Cardiac fibroblast (primary cell): ENCODE measurements at regions not wholly inside any gene's neighbourhood (a gene's known extent, or its start where the extent isn't known, plus 50 kb on each side); places are given as distances from the start of the nearest gene placed in this dataset.

ENCODE experiments used
- DNase-seq, 2 donors: peaks; one replicate each; pipeline versions ENCODE4 v3.0.0 to v3.0.0-alpha.2; 2010; ENCODE audit warnings: low read depth in 2 of 2
- H3K4me3 ChIP-seq, 2 donors: replicated peaks in 1 of 2; 1 replicate in 1 of 2; 2 replicates in 1 of 2; pipeline ENCODE4 v1.5.1; 2011; ENCODE audit warnings: low read depth in 2 of 2, low read length in 2 of 2, mild to moderate bottlenecking in 2 of 2, moderate library complexity in 1 of 2
- TF ChIP-seq, protein P1 (sequence below): IDR thresholded peaks from one replicate; pipeline ENCODE4 v1.5.1; 2011; ENCODE audit warnings: low read depth, mild to moderate bottlenecking, low read length, inconsistent platforms

DNA sequence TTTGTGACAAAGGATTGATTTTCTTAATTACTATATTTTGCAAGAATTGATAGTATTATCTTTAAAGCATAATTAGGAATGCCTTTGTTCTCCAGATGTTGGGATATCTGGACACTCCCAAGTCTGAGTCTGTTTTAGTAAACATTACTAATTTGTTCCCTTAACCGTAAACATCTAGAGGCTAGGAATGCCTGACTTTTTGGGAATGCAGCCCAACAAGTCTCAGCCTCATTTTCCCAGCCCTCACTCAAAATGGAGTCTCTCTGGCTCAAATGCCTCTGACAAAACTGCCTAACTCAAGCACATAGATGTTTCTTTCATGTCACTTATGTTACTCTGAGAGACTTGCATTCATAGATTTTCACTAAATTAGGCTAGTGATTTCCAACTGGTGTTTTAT, 297.0 kb upstream of the CLNK start:
- TF ChIP-seq, protein P1, sequence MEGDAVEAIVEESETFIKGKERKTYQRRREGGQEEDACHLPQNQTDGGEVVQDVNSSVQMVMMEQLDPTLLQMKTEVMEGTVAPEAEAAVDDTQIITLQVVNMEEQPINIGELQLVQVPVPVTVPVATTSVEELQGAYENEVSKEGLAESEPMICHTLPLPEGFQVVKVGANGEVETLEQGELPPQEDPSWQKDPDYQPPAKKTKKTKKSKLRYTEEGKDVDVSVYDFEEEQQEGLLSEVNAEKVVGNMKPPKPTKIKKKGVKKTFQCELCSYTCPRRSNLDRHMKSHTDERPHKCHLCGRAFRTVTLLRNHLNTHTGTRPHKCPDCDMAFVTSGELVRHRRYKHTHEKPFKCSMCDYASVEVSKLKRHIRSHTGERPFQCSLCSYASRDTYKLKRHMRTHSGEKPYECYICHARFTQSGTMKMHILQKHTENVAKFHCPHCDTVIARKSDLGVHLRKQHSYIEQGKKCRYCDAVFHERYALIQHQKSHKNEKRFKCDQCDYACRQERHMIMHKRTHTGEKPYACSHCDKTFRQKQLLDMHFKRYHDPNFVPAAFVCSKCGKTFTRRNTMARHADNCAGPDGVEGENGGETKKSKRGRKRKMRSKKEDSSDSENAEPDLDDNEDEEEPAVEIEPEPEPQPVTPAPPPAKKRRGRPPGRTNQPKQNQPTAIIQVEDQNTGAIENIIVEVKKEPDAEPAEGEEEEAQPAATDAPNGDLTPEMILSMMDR: no peak
- no peak for DNase-seq
- no peak overlapping the region for H3K4me3 ChIP-seq

DNA sequence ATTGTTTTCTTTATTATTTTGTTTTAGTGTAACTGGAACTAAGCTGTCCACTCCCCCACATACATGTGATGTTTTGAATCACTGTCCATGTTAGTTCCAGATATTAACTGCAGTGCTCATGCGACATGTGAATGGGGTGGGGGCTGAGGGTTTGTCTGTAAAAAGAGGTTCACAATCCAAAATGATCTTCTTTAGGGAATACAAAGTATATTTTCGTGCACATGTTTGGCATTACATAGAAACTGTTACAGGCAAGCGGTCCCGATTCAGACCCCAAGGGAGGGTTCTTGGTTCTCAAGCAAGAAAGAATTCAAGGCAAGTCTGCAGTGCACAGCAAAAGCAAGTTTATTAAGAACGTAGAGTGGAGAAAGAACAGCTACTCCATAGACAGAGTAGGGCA, 296.5 kb upstream of the CLNK start:
- TF ChIP-seq, protein P1: no peak
- no peak overlapping the region for H3K4me3 ChIP-seq
- no peak for DNase-seq

DNA sequence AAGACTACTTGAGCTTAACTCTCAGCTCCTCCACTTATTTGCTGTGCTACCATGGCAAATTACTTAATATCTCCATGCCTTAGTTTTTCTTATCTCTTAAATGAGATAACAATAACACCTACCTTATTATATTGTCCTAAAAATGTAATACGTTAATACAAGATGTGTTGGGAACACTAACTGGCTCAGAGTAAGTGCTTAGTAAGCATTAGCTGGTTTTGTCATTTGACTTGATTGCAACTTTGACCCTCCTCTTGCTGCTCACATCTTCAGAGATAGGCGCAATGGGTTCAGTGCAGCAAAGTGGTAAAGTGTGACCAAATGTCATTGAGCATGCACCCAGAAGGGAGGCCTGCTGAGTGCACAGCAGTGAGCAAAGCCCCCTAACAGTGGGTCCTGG, 294.5 kb upstream of the CLNK start:
- TF ChIP-seq, protein P1: no peak
- DNase-seq: no peak
- no peak overlapping the region for H3K4me3 ChIP-seq

DNA sequence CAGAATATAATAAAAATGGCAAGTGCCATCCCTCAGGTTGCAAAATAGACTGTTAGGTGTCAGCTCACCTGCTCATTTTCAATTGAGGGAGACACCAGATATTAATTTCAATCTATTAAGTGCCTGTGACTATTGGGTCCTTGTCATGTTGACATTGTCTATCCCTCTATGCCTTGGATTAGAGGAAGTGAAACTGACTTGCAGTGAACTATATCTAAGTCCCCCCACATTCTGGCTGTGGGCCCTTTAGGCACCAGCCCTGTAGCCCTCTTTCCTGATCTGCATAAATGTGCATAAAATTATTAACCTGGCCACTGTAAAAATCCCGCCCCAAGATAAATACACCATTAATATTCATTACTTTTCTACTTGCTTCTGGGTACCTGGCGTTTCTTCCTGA, 293.0 kb upstream of the CLNK start:
- H3K4me3 ChIP-seq: no peak overlapping the region
- DNase-seq: no peak
- TF ChIP-seq, protein P1: no peak

DNA sequence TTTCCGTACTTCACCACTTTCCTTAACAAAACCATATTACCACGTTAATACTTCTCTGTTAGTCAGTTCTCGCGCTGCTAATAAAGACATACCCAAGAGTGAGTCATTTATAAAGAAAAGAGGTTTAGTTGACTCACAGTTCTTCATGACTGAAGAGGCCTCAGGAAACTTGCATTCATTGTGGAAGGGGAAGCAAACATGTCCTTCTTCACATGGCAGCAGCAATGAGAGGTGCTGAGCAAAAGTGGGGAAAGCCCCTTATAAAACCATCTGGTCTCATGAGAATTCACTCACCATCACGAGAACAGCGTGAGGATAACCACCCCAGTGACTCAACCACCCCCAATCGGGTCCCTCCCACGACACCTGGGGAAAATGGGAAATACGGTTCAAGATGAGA, 289.8 kb upstream of the CLNK start:
- H3K4me3 ChIP-seq: no peak overlapping the region
- TF ChIP-seq, protein P1: no peak
- DNase-seq: peak in 1 of 2 donors; percentile 3

DNA sequence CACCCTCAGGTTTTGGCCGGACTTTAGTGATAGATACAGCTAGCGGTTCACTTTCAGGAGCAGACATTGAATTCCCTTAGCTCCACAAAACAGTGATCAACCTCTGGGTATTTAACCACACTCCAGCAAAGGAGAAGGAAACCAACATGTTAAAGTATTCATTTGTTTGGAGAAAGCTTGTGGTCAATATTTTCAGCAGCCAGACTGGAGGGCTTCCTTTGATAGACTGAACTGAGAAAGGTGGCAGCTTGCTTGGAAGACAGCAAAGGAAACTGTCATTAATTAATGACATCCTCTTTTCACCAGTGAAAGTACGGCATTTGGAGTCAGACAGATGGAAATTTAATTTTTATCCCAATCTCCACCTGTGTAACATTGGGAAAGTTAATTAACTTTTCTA, 289.1 kb upstream of the CLNK start:
- no peak for DNase-seq
- TF ChIP-seq, protein P1: no peak
- no peak overlapping the region for H3K4me3 ChIP-seq

DNA sequence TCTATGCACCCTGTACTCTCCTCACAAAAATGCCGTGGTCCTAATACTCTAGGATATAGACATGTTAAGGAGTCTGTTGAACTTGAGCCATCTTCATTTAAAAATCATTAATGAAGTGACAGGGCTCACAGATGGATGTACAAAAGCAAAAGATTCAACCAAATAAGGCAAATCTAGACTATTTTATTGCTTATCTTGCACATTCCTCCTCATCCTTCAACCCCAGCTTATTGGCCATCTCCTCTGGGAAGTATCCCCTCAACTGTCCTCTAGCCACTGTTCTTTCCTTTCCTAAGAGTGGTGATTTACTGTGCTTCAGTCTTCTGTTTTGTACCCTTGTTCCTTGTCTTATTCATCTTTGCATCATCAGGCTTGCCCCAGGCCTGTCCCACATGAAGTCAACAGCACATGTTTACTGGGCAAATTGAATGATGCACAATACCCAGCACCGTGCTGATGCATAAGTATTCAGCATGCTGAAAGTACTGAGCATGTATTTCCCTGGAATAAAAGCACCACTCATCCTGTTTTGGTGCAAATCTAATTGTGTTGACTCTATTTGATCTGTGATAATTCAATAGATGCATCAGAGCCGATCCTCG, 287.3 kb upstream of the CLNK start:
- no peak overlapping the region for H3K4me3 ChIP-seq
- TF ChIP-seq, protein P1: no peak
- DNase-seq: no peak
